SJSA1 (cell line): ENCODE measurements at regions not wholly inside any gene's neighbourhood (a gene's known extent, or its start where the extent isn't known, plus 50 kb on each side); places are given as distances from the start of the nearest gene placed in this dataset.

Experiments
- DNase-seq, 2 experiments: peaks; one replicate each; pipeline ENCODE4 v3.0.0-alpha.2; 2015 to 2020; ENCODE audit warnings: low spot score in 2 of 2, low read depth in 1 of 2
- H3K27ac ChIP-seq: fragments of 250-450 bp; sonication (Bioruptor Pico); 2 replicates; pipeline ENCODE4 v1.5.1; 2020; ENCODE audit warnings: mild to moderate bottlenecking, moderate library complexity
- H3K27me3 ChIP-seq: fragments of 250-450 bp; sonication (Bioruptor Pico); replicated peaks from 2 replicates; pipeline ENCODE4 v1.5.1; 2020; ENCODE audit warnings: mild to moderate bottlenecking, moderate library complexity
- H3K36me3 ChIP-seq: fragments of 250-450 bp; sonication (Bioruptor Pico); 2 replicates; pipeline ENCODE4 v1.5.1; 2020; ENCODE audit warnings: mild to moderate bottlenecking
- H3K4me1 ChIP-seq: fragments of 250-450 bp; sonication (Bioruptor Pico); replicated peaks from 2 replicates; pipeline ENCODE4 v1.6.1; 2021; ENCODE audit warnings: mild to moderate bottlenecking
- H3K4me3 ChIP-seq: fragments of 250-450 bp; sonication (Bioruptor Pico); 2 replicates; pipeline ENCODE4 v1.5.1; 2020; ENCODE audit warnings: mild to moderate bottlenecking
- H3K9me3 ChIP-seq: fragments of 250-450 bp; sonication (Bioruptor Pico); replicated peaks from 2 replicates; pipeline ENCODE4 v1.5.1; 2020; ENCODE audit warnings: mild to moderate bottlenecking

DNA sequence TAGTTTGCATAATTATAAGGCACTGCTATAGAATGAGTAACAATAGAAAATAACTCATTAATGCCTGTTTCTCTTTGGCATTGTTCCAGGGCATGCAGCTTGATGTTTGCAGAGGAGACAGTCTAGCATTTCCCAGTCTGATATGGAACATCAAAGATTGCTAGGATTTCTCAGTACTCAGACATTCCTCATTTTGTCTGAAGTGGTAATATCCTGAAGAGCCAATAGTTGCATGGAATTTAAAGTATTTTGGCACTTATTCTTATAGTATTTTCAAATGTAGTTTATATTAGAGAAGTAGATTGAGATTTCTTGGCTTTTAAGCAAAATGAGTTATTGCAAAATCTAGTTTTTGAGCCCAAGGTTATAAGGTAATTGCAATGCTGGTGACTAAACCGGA is 337.3 kb upstream of the E2F7 start:
- no peaks in the 10 kb centered on the region for H3K9me3 ChIP-seq
- H3K4me3 ChIP-seq: no peak overlapping the region
- no peaks in the 10 kb centered on the region for H3K4me1 ChIP-seq
- no peak for DNase-seq
- no peaks in the 10 kb centered on the region for H3K36me3 ChIP-seq
- no peak overlapping the region for H3K27ac ChIP-seq
- no peaks in the 10 kb centered on the region; the same call in 1 of the 2 replicates for H3K27me3 ChIP-seq

DNA sequence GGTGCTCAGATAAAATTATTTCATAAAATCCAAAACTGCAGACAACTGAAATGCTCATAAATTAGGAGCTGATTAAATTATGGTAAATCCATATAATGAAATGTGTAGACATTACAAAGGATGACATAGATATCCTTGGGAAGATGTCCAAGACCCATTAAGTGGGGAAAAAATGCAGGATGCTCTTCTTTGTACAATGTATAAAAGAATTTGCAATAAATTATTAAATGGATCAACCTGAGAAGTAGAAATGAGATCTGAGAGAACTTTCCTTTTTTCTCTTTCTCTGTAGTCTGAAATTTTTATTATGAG is 336.4 kb upstream of the E2F7 start:
- no peaks in the 10 kb centered on the region for H3K4me1 ChIP-seq
- no peaks in the 10 kb centered on the region; the same call in 1 of the 2 replicates for H3K27me3 ChIP-seq
- no peaks in the 10 kb centered on the region for H3K36me3 ChIP-seq
- DNase-seq: no peak
- H3K9me3 ChIP-seq: no peaks in the 10 kb centered on the region
- no peak overlapping the region for H3K27ac ChIP-seq
- no peak overlapping the region for H3K4me3 ChIP-seq

DNA sequence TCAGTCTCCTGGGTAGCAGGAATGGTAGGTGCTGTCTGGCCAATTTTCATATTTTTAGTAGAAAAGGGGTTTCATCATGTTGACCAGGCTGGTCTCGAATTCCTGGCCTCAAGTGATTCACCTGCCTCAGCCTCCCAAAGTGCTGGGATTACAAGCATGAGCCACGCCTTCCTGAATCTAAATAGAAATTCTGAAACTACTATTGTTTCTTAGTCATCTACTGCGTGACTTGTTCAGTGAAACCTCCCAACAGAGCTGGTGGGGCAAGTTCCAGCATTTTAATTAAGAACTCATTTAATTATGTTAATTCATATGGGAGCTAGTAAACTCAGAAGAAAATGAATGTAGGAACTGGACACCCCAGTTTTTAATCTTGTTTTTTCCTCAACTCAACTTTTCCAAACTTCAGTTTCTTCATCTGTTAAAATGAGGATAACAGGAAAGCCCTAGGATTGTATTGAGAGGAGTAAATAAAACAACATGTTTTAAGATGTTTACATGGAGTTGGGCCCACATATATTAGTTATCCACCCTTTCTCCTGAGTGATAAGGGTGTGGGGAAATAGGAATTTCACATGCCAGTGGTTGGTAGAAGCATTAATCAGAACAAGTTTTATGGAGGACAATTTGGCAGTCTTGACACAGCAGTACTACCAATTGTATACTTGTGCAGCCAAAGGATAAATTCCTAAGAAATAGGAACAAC is 335.8 kb upstream of the E2F7 start:
- Histone ChIP-seq H3K9me3 (no peaks in the 10 kb centered on the region), H3K27me3 (no peaks in the 10 kb centered on the region; the same call in 1 of the 2 replicates), H3K36me3 (no peaks in the 10 kb centered on the region), H3K27ac (no peak overlapping the region), H3K4me1 (no peaks in the 10 kb centered on the region), H3K4me3 (no peak overlapping the region)
- DNase-seq: no peak

- H3K36me3 ChIP-seq: no peaks in the 10 kb centered on the region
- no peak for DNase-seq
- H3K4me3 ChIP-seq: no peak overlapping the region
- no peaks in the 10 kb centered on the region for H3K9me3 ChIP-seq
- no peaks in the 10 kb centered on the region for H3K4me1 ChIP-seq
- no peaks in the 10 kb centered on the region; the same call in 1 of the 2 replicates for H3K27me3 ChIP-seq
- no peak overlapping the region for H3K27ac ChIP-seq
These were observed 327.2 kb upstream of the E2F7 start for GRCh38 chr12:77392467-77393088.

GRCh38 chr12:77388445-77389265 is 323.3 kb upstream of the E2F7 start:
- H3K4me3 ChIP-seq: no peak overlapping the region
- no peak for DNase-seq
- no peaks in the 10 kb centered on the region for H3K9me3 ChIP-seq
- no peaks in the 10 kb centered on the region for H3K4me1 ChIP-seq
- H3K36me3 ChIP-seq: no peaks in the 10 kb centered on the region
- no peaks in the 10 kb centered on the region; the same call in 1 of the 2 replicates for H3K27me3 ChIP-seq
- no peak overlapping the region for H3K27ac ChIP-seq

DNA sequence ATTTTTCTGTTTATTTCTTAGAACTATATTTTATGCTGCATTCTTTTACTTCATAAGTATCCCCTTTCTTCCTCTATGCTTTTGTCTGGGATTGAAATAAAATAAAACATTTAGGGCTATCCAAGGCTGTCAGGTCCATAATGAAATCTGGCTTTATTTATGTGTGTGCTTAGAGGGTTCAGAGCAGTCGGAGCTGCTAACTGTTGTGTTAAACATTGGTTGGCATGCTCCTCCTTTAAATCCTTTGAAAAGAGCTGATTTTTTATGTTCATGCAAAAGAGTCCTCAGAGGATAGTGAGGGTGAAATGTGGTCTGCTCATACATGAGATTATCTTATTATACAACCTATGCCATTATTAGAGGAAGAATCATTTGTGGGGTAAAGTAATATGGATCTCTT is 322.3 kb upstream of the E2F7 start:
- DNase-seq: no peak
- Histone ChIP-seq H3K9me3 (no peaks in the 10 kb centered on the region), H3K27me3 (no peaks in the 10 kb centered on the region; the same call in 1 of the 2 replicates), H3K4me1 (no peaks in the 10 kb centered on the region), H3K27ac (no peak overlapping the region), H3K4me3 (no peak overlapping the region), H3K36me3 (no peaks in the 10 kb centered on the region)

DNA sequence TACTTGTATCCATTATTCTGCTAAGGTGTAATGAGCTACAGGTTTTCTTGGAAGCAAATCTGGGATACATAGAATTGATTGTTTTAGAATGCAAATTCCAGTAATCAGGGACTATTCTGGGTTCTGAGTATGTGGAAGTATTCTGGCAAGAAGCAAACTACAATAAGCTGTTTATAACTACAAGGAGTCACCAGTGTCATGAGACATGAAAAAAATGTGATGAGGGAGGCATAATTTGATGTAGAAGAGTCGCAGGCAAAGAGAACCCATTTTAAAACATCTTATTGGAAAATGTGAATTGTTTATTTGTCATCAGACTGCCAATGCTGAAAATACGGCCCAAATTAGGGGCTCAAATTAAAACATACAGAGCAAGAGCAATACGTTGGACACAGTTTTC is 321.8 kb upstream of the E2F7 start:
- Histone ChIP-seq H3K27ac (no peak overlapping the region), H3K36me3 (no peaks in the 10 kb centered on the region), H3K4me1 (no peaks in the 10 kb centered on the region), H3K9me3 (no peaks in the 10 kb centered on the region), H3K4me3 (no peak overlapping the region), H3K27me3 (no peaks in the 10 kb centered on the region; the same call in 1 of the 2 replicates)
- no peak for DNase-seq

DNA sequence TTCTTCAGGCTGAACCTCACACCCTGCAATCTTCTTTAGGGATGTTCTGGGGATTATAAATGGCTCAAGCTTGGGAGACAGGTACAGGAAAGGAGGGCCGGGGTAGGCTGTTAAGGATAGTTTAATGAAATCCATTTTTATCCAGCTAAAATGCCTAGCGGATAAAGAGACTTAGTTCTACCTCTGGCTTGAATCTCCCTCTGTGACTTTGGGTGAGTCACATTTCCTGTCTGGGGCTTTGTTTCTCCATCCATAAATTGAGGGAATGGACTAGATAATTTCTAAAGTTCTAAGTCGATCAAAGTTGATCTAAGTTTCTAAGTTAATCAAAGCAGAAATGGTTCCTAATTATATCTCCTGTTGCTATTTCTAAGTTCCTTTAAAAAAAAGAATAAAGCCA is 319.6 kb upstream of the E2F7 start:
- Histone ChIP-seq H3K9me3 (no peaks in the 10 kb centered on the region), H3K36me3 (no peaks in the 10 kb centered on the region), H3K4me3 (no peak overlapping the region), H3K27ac (no peak overlapping the region), H3K4me1 (no peaks in the 10 kb centered on the region), H3K27me3 (no peaks in the 10 kb centered on the region; the same call in 1 of the 2 replicates)
- no peak for DNase-seq

DNA sequence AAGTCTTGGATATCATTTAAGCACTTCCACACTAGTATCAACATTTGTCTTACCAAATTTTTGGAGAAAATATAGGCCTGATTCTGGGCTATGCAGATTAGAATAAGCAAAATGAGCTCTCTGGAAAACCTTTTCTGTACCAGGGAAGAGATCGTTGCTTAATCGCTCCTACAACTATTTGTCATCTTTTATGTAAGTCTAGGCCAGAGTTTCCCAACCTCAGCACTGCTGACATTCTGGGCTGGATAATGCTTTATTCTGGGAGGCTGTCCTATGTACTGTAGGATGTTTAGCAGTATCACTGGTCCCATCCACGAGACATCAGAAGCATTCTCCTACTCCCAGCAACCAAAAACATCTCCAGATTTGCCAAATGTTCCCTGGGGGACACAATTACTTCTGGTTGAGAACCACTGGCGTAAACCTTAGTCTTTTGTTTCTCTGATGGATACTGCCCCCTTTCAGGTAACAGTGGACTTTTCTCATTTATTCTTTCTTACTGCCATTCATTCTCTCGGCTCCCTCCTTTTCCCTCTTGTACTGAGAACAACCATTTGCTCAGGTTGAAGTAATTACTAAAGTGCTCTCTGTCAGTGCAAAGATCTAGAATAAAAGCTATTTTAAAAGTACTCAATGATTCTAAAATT is 316.9 kb upstream of the E2F7 start:
- no peaks in the 10 kb centered on the region for H3K4me1 ChIP-seq
- DNase-seq: no peak

GRCh38 chr12:77377622-77378021 is 312.3 kb upstream of the E2F7 start:
- no peaks in the 10 kb centered on the region for H3K9me3 ChIP-seq

More for the DNA sequence above, 316.9 kb upstream of the E2F7 start:
- H3K27me3 ChIP-seq: no peaks in the 10 kb centered on the region
- H3K27ac ChIP-seq: no peak overlapping the region
- no peaks in the 10 kb centered on the region for H3K36me3 ChIP-seq
- H3K9me3 ChIP-seq: no peaks in the 10 kb centered on the region
- no peak overlapping the region for H3K4me3 ChIP-seq

DNA sequence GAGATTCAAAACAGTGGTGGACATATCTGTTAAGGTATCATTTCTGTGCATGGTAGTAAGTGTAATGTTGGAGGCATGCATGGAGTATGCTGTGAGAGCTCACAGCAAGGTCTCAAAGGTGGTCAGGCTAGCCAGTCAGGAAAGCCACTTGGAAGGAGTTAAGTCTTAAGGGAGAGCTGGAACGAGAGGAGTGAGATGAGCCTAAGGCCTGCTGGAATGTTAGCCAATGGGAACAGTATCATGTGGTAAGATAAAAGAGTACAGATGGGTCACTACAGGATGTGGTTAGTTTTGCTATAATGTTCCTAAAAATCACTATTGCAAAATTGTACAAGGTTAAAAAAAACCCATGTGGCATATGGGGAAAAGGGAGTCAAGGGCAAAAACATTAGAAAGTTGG is 311.7 kb upstream of the E2F7 start:
- Histone ChIP-seq H3K4me3 (no peak overlapping the region), H3K36me3 (no peaks in the 10 kb centered on the region), H3K27ac (no peak overlapping the region), H3K4me1 (no peaks in the 10 kb centered on the region), H3K27me3 (no peaks in the 10 kb centered on the region), H3K9me3 (no peaks in the 10 kb centered on the region)
- DNase-seq: no peak

More at GRCh38 chr12:77377622-77378021, 312.3 kb upstream of the E2F7 start:
- H3K36me3 ChIP-seq: no peaks in the 10 kb centered on the region
- no peaks in the 10 kb centered on the region for H3K4me1 ChIP-seq
- H3K4me3 ChIP-seq: no peak overlapping the region
- no peaks in the 10 kb centered on the region for H3K27me3 ChIP-seq
- no peak overlapping the region for H3K27ac ChIP-seq
- no peak for DNase-seq

DNA sequence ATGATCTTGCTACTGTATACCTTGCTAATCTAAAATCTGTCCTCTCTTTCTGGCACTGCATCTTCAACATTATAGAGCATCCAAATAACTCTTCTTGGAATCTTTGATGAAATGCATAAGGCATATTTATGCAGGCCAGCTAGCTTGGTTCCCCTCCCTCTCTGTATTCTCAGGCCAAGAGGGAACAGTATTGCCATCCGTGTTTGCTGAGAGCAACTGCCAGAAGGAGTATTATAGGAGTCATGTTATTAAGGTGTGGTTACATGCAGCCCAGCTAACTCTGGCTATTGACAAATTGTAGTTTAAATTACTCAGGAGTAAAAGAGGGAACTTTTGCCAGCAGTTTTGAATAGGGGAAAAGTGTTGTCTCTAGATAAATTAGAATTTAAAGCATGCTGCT is 309.3 kb upstream of the E2F7 start:
- H3K27ac ChIP-seq: no peak overlapping the region
- no peak overlapping the region for H3K4me3 ChIP-seq
- H3K9me3 ChIP-seq: no peaks in the 10 kb centered on the region
- no peaks in the 10 kb centered on the region for H3K36me3 ChIP-seq
- H3K27me3 ChIP-seq: no peaks in the 10 kb centered on the region
- H3K4me1 ChIP-seq: no peaks in the 10 kb centered on the region
- no peak for DNase-seq

DNA sequence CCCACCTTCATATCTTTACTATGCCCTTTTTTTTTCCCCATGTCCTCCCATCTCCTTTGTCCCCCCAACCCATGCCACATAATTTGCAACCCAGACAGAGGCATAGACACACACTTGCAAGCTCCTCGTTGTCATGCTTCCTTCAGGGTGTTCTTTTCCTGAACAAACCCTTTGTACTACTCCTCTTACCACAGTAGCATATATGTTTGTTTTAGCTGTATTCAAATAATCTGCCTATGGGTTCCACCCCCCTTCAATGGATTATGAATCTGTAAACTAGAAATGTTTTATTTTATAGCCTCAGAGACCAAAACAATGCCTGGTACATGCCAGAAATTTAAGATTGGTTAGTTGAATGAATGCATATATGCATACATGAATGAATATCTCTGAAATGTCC is 307.1 kb upstream of the E2F7 start:
- Histone ChIP-seq H3K36me3 (no peaks in the 10 kb centered on the region), H3K4me3 (no peak overlapping the region), H3K27ac (no peak overlapping the region), H3K4me1 (no peaks in the 10 kb centered on the region), H3K9me3 (no peaks in the 10 kb centered on the region), H3K27me3 (no peaks in the 10 kb centered on the region)
- no peak for DNase-seq

DNA sequence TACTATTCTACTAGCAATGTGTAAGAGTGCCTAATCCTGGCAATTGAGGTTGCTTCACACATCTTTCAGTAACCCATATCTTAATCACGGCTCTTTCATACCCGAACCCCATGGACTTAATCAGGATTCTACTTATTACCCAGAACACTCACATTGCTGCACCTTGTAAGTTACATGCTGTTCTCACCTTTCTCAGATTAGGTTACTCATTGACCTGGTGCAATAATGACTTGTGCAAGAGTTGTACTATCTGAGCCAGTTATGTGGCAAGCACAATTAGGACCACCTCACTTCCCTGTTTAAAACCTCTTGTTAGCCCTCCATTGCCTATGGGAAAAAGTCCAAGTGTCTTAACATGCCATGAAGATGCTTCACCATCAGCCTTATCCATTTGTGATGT is 306.7 kb upstream of the E2F7 start:
- no peak overlapping the region for H3K4me3 ChIP-seq
- no peak for DNase-seq
- no peaks in the 10 kb centered on the region for H3K36me3 ChIP-seq
- no peaks in the 10 kb centered on the region for H3K9me3 ChIP-seq
- H3K27ac ChIP-seq: no peak overlapping the region
- H3K4me1 ChIP-seq: no peaks in the 10 kb centered on the region
- H3K27me3 ChIP-seq: no peaks in the 10 kb centered on the region
